Breast epithelium (tissue), 4 donors: ENCODE measurements at regions not wholly inside any gene's neighbourhood (a gene's known extent, or its start where the extent isn't known, plus 50 kb on each side); places are given as distances from the start of the nearest gene placed in this dataset.

Source experiments
- DNase-seq, 2 donors: peaks; one replicate each; pipeline ENCODE4 v3.0.0-alpha.2; 2019; ENCODE audit warnings: low spot score in 2 of 2
- H3K27ac ChIP-seq, 2 donors: fragments of 200-600 bp; sonication (generic) in 1 of 2; one replicate each; pipeline ENCODE4 v1.5.1; 2016 to 2019; ENCODE audit warnings: mild to moderate bottlenecking in 1 of 2
- H3K27me3 ChIP-seq, 2 donors: fragments of 200-600 bp; sonication (generic) in 1 of 2; one replicate each; pipeline versions ENCODE4 v1.5.1 to v1.6.0; 2017 to 2019; ENCODE audit warnings: control low read depth in 1 of 2, mild to moderate bottlenecking in 1 of 2
- H3K36me3 ChIP-seq: fragments of 200-600 bp; one replicate; pipeline ENCODE4 v1.5.1; 2019
- H3K4me1 ChIP-seq, 2 donors: fragments of 200-600 bp; sonication (generic); one replicate each; pipeline ENCODE4 v1.5.1; 2016 to 2019; ENCODE audit warnings: control low read depth in 1 of 2
- H3K4me3 ChIP-seq, 3 donors: fragments of 200-600 bp; sonication (generic); 1 replicate in 2 of 3; 2 replicates in 1 of 3; pipeline ENCODE4 v1.5.1; 2016 to 2019; ENCODE audit warnings: mild to moderate bottlenecking in 3 of 3, moderate library complexity in 2 of 3
- H3K9me3 ChIP-seq, 2 donors: fragments of 200-600 bp; sonication (generic) in 1 of 2; one replicate each; pipeline ENCODE4 v1.5.1; 2016 to 2019; ENCODE audit warnings: control low read depth in 1 of 2
- POLR2A ChIP-seq: fragments of 450-650 bp; IDR thresholded peaks from one replicate; pipeline ENCODE4 v1.6.1; 2016; ENCODE audit warnings: antibody characterized with exemption, mild to moderate bottlenecking, moderate library complexity
- POLR2AphosphoS5 ChIP-seq, 3 donors: sonication (generic); formaldehyde crosslinking; IDR thresholded peaks; one replicate each; pipeline ENCODE4 v1.6.1; 2017; ENCODE audit warnings: antibody characterized with exemption in 3 of 3
- intact Hi-C: fragments of 100-400 bp; cut with DNase I; formaldehyde crosslinking; loops from one replicate; pipeline ENCODE4 v1.15.1; 2023; ENCODE audit warnings: low total_unique reads
- TF ChIP-seq, protein P1 (sequence below), 3 donors: fragments of 450-650 bp; IDR thresholded peaks; one replicate each; pipeline ENCODE4 v1.5.1; 2016 to 2017; ENCODE audit warnings: antibody characterized with exemption in 3 of 3, mild to moderate bottlenecking in 3 of 3, moderate library complexity in 3 of 3

GRCh38 chr11:111044751-111045406, 200.6 kb upstream of the POU2AF2 start:
- intact Hi-C loops: no loop called here
- Histone ChIP-seq H3K27me3 (no peaks in the 10 kb centered on the region), H3K27ac (peak overlapping the region in 1 of 2 donors; percentile 63), H3K9me3 (no peaks in the 10 kb centered on the region), H3K4me1 (no peaks in the 10 kb centered on the region), H3K36me3 (no peaks in the 10 kb centered on the region), H3K4me3 (no peak overlapping the region)
- DNase-seq: no peak
- TF ChIP-seq POLR2A (no peak), POLR2AphosphoS5 (IDR thresholded peaks at IDR 0.05) (no peak)
- TF ChIP-seq, protein P1, sequence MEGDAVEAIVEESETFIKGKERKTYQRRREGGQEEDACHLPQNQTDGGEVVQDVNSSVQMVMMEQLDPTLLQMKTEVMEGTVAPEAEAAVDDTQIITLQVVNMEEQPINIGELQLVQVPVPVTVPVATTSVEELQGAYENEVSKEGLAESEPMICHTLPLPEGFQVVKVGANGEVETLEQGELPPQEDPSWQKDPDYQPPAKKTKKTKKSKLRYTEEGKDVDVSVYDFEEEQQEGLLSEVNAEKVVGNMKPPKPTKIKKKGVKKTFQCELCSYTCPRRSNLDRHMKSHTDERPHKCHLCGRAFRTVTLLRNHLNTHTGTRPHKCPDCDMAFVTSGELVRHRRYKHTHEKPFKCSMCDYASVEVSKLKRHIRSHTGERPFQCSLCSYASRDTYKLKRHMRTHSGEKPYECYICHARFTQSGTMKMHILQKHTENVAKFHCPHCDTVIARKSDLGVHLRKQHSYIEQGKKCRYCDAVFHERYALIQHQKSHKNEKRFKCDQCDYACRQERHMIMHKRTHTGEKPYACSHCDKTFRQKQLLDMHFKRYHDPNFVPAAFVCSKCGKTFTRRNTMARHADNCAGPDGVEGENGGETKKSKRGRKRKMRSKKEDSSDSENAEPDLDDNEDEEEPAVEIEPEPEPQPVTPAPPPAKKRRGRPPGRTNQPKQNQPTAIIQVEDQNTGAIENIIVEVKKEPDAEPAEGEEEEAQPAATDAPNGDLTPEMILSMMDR (IDR thresholded peaks at IDR 0.05): no peak

DNA sequence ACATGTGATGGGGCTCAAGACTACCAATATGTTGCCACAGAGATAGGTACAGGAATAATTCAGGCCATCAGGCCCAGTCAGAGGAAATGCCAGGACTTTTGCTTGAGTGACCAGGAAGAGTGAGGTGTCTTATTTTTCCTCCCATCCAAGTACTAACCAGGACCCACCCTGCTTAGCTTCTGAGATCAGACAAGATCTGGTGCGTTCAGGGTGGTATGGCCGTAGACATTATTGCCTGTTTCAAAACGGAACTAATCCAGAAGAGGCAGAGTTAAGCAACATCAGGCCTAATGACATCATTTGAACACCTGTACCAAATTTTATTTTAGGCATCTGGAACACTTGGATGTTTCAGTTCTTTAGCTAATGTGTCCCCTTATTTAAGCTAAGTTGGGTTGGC, 205.5 kb upstream of the POU2AF2 start:
- no peak overlapping the region for H3K27ac ChIP-seq
- H3K9me3 ChIP-seq: peaks cover 0 to 5% of the 10 kb centered on the region in 2 donors
- TF ChIP-seq, protein P1 (IDR thresholded peaks at IDR 0.05): no peak
- TF ChIP-seq POLR2AphosphoS5 (IDR thresholded peaks at IDR 0.05): no peak
- TF ChIP-seq POLR2A: no peak

GRCh38 chr11:111035746-111036145, 209.8 kb upstream of the POU2AF2 start:
- Histone ChIP-seq H3K27me3 (no peaks in the 10 kb centered on the region), H3K4me3 (no peak overlapping the region), H3K27ac (no peak overlapping the region), H3K36me3 (no peaks in the 10 kb centered on the region), H3K4me1 (no peaks in the 10 kb centered on the region), H3K9me3 (peaks cover 5 to 6% of the 10 kb centered on the region in 2 donors)
- intact Hi-C loops: no loop called here
- TF ChIP-seq POLR2A (no peak), POLR2AphosphoS5 (IDR thresholded peaks at IDR 0.05) (no peak)
- TF ChIP-seq, protein P1 (IDR thresholded peaks at IDR 0.05): no peak
- DNase-seq: no peak

More for the DNA sequence above, 205.5 kb upstream of the POU2AF2 start:
- Histone ChIP-seq H3K27me3 (no peaks in the 10 kb centered on the region), H3K4me3 (no peak overlapping the region), H3K36me3 (no peaks in the 10 kb centered on the region), H3K4me1 (no peaks in the 10 kb centered on the region)
- intact Hi-C loops: no loop called here
- DNase-seq: no peak

- no peak for DNase-seq
- TF ChIP-seq, protein P1 (IDR thresholded peaks at IDR 0.05): no peak
- no peak for TF ChIP-seq POLR2A
- TF ChIP-seq POLR2AphosphoS5 (IDR thresholded peaks at IDR 0.05): no peak
- intact Hi-C loops: no loop called here
Measured at GRCh38 chr11:111026241-111026640, 219.3 kb upstream of the POU2AF2 start.

DNA sequence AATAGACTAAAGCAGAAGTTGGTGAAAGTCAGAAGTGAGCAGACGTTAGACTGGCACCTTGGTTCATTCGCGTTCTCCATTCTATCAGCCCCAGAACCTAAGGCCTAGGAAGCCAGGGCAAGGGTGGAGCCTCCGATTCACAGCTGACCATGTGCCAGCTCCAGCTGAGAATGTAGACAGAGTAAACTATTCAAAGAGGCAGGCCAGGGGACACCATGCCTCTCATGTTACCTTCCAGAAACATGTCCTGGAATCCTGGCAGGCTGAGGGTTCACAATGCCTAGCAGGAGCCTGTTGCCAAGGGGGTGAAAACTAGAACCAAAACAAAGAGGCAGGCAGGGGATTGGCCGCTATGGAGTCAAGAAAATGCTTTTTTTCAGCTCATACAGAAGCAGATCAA, 224.4 kb upstream of the POU2AF2 start:
- peaks cover 0 to 4% of the 10 kb centered on the region in 2 donors for H3K4me1 ChIP-seq
- peak in 1 of 2 donors; percentile 71 for DNase-seq
- H3K36me3 ChIP-seq: no peaks in the 10 kb centered on the region
- H3K4me3 ChIP-seq: no peak overlapping the region
- TF ChIP-seq POLR2AphosphoS5 (IDR thresholded peaks at IDR 0.05): no peak
- TF ChIP-seq POLR2A: no peak
- TF ChIP-seq, protein P1 (IDR thresholded peaks at IDR 0.05): no peak
- H3K27me3 ChIP-seq: no peaks in the 10 kb centered on the region
- H3K9me3 ChIP-seq: no peaks in the 10 kb centered on the region
- peak overlapping the region in 1 of 2 donors; percentile 38 for H3K27ac ChIP-seq
- intact Hi-C loops: no loop called here

More at GRCh38 chr11:111026241-111026640, 219.3 kb upstream of the POU2AF2 start:
- Histone ChIP-seq H3K4me1 (no peaks in the 10 kb centered on the region), H3K9me3 (peaks cover 0 to 6% of the 10 kb centered on the region in 2 donors), H3K4me3 (no peak overlapping the region), H3K36me3 (no peaks in the 10 kb centered on the region), H3K27me3 (no peaks in the 10 kb centered on the region), H3K27ac (no peak overlapping the region)
